ENCODE measurements at regions not wholly inside any gene's neighbourhood (a gene's known extent, or its start where the extent isn't known, plus 50 kb on each side); places are given as distances from the start of the nearest gene placed in this dataset.
A peak's percentile ranks its signal among the peaks of the same experiment; 100 is the strongest.

GRCh38 chr7:69217516-69218350 is 380.5 kb upstream of the AUTS2 start:
- Mint-ChIP-seq H3K4me1 (ENCODE audit: low read depth, unreplicated experiment) (no peaks in the 10 kb centered on the region), H3K4me3 (ENCODE audit: unreplicated experiment) (no peak overlapping the region), H3K9me3 (ENCODE audit: unreplicated experiment) (peaks cover 8% of the 10 kb centered on the region), H3K36me3 (ENCODE audit: low read depth, unreplicated experiment) (no peaks in the 10 kb centered on the region), H3K27ac (ENCODE audit: unreplicated experiment) (no peak overlapping the region), H3K27me3 (ENCODE audit: low read depth, unreplicated experiment) (no peaks in the 10 kb centered on the region)
- Histone ChIP-seq H3K9ac (ENCODE audit: low read length) (no peak overlapping the region), H3K79me2 (ENCODE audit: insufficient read depth, low read length) (no peaks in the 10 kb centered on the region), H3K27ac (ENCODE audit: low read depth, low read length) (no peak overlapping the region), H4K20me1 (ENCODE audit: insufficient read depth, low read length) (no peaks in the 10 kb centered on the region), H3K4me1 (ENCODE audit: insufficient read depth, low read length) (no peaks in the 10 kb centered on the region), H3K4me3 (ENCODE audit: insufficient read depth, low read depth, low read length) (no peak overlapping the region), H3K9me3 (ENCODE audit: insufficient read depth, low read depth, low read length) (no peaks in the 10 kb centered on the region), H3K4me2 (ENCODE audit: low read length) (no peak overlapping the region), H3K36me3 (ENCODE audit: insufficient read depth, low read length) (no peaks in the 10 kb centered on the region), H3K27me3 (ENCODE audit: insufficient read depth, low read length) (no peaks in the 10 kb centered on the region), H2AFZ (ENCODE audit: low read depth, low read length) (no peak overlapping the region)
- FAIRE-seq, result peak; percentile 17
- no peak for DNase-seq (ENCODE audit: low read depth)
- TF ChIP-seq EZH2 (IDR thresholded peaks at IDR 0.05; ENCODE audit: insufficient read depth, low read length), result no peak
- TF ChIP-seq, protein P1, sequence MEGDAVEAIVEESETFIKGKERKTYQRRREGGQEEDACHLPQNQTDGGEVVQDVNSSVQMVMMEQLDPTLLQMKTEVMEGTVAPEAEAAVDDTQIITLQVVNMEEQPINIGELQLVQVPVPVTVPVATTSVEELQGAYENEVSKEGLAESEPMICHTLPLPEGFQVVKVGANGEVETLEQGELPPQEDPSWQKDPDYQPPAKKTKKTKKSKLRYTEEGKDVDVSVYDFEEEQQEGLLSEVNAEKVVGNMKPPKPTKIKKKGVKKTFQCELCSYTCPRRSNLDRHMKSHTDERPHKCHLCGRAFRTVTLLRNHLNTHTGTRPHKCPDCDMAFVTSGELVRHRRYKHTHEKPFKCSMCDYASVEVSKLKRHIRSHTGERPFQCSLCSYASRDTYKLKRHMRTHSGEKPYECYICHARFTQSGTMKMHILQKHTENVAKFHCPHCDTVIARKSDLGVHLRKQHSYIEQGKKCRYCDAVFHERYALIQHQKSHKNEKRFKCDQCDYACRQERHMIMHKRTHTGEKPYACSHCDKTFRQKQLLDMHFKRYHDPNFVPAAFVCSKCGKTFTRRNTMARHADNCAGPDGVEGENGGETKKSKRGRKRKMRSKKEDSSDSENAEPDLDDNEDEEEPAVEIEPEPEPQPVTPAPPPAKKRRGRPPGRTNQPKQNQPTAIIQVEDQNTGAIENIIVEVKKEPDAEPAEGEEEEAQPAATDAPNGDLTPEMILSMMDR (IDR thresholded peaks at IDR 0.05; ENCODE audit: insufficient read depth, low read depth, low read length), result no peak

DNA sequence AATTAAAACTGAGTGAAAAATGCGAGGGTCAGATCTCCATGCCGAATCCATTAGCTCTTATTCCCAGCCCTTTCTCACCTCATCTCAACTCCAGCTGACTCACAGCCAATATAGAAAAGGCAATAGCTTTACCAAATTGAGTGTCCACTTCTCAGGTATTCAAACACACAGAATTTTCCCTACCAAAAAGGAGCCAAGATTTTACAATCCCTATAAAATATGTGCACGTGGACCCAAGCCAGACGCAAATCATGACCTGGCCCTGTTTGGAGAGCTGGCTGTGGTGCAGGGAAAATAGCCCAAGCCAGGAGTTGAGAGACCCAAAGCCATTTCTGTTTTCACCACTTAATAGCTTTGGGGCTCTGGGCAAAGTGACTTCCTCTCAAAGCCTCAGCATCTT is 379.7 kb upstream of the AUTS2 start:
- no peak overlapping the region for H3K9ac ChIP-seq (ENCODE audit: low read length)
- Mint-ChIP-seq H3K9me3 (ENCODE audit: unreplicated experiment) (peaks cover 11% of the 10 kb centered on the region), H3K36me3 (ENCODE audit: low read depth, unreplicated experiment) (no peaks in the 10 kb centered on the region), H3K4me1 (ENCODE audit: low read depth, unreplicated experiment) (no peaks in the 10 kb centered on the region), H3K27me3 (ENCODE audit: low read depth, unreplicated experiment) (no peaks in the 10 kb centered on the region), H3K27ac (ENCODE audit: unreplicated experiment) (no peak overlapping the region), H3K4me3 (ENCODE audit: unreplicated experiment) (no peak overlapping the region)
- no peaks in the 10 kb centered on the region for H3K79me2 ChIP-seq (ENCODE audit: insufficient read depth, low read length)
- no peaks in the 10 kb centered on the region for H3K27me3 ChIP-seq (ENCODE audit: insufficient read depth, low read length)
- H3K9me3 ChIP-seq (ENCODE audit: insufficient read depth, low read depth, low read length), result no peaks in the 10 kb centered on the region
- no peaks in the 10 kb centered on the region for H3K36me3 ChIP-seq (ENCODE audit: insufficient read depth, low read length)
- no peak overlapping the region for H3K27ac ChIP-seq (ENCODE audit: low read depth, low read length)
- H2AFZ ChIP-seq (ENCODE audit: low read depth, low read length), result no peak overlapping the region
- no peaks in the 10 kb centered on the region for H4K20me1 ChIP-seq (ENCODE audit: insufficient read depth, low read length)
- peak; percentile 52 for FAIRE-seq
- DNase-seq (ENCODE audit: low read depth), result no peak
- H3K4me1 ChIP-seq (ENCODE audit: insufficient read depth, low read length), result no peaks in the 10 kb centered on the region
- no peak overlapping the region for H3K4me2 ChIP-seq (ENCODE audit: low read length)
- no peak overlapping the region for H3K4me3 ChIP-seq (ENCODE audit: insufficient read depth, low read depth, low read length)
- TF ChIP-seq, protein P1 (IDR thresholded peaks at IDR 0.05; ENCODE audit: insufficient read depth, low read depth, low read length), result no peak
- no peak for TF ChIP-seq EZH2 (IDR thresholded peaks at IDR 0.05; ENCODE audit: insufficient read depth, low read length)

DNA sequence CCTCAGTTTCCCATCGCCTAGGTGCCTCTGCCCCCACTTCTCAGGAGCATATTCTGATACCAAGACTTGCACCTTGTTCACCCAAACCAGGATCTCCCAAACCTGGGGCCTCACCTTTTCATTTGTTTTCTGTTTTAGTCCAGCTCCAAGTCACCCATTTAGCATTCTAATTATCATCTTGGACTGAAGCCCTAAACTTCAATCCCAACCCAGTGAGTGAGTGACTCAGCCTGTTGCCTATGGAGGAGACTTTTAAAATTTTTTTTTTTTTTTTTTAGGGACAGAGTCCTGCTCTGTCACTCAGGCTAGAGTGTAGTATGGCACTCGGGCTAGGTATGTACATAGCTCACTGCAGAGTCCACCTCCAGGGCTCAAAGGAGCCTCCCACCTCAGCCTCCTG is 378.9 kb upstream of the AUTS2 start:
- FAIRE-seq (no peak), DNase-seq (ENCODE audit: low read depth) (no peak)
- TF ChIP-seq EZH2 (IDR thresholded peaks at IDR 0.05; ENCODE audit: insufficient read depth, low read length), result no peak
- TF ChIP-seq, protein P1 (IDR thresholded peaks at IDR 0.05; ENCODE audit: insufficient read depth, low read depth, low read length), result no peak
- Histone ChIP-seq H3K4me2 (ENCODE audit: low read length) (no peak overlapping the region), H3K9me3 (ENCODE audit: insufficient read depth, low read depth, low read length) (no peaks in the 10 kb centered on the region), H3K27me3 (ENCODE audit: insufficient read depth, low read length) (no peaks in the 10 kb centered on the region), H3K79me2 (ENCODE audit: insufficient read depth, low read length) (no peaks in the 10 kb centered on the region), H3K36me3 (ENCODE audit: insufficient read depth, low read length) (no peaks in the 10 kb centered on the region), H3K4me1 (ENCODE audit: insufficient read depth, low read length) (no peaks in the 10 kb centered on the region), H3K27ac (ENCODE audit: low read depth, low read length) (no peak overlapping the region), H4K20me1 (ENCODE audit: insufficient read depth, low read length) (no peaks in the 10 kb centered on the region), H3K9ac (ENCODE audit: low read length) (no peak overlapping the region), H2AFZ (ENCODE audit: low read depth, low read length) (no peak overlapping the region), H3K4me3 (ENCODE audit: insufficient read depth, low read depth, low read length) (no peak overlapping the region)
- no peaks in the 10 kb centered on the region for H3K27me3 Mint-ChIP-seq (ENCODE audit: low read depth, unreplicated experiment)
- no peak overlapping the region for H3K4me3 Mint-ChIP-seq (ENCODE audit: unreplicated experiment)
- no peak overlapping the region for H3K27ac Mint-ChIP-seq (ENCODE audit: unreplicated experiment)
- no peaks in the 10 kb centered on the region for H3K36me3 Mint-ChIP-seq (ENCODE audit: low read depth, unreplicated experiment)
- H3K4me1 Mint-ChIP-seq (ENCODE audit: low read depth, unreplicated experiment), result no peaks in the 10 kb centered on the region
- peaks cover 8% of the 10 kb centered on the region for H3K9me3 Mint-ChIP-seq (ENCODE audit: unreplicated experiment)

All from astrocyte (in vitro differentiated cells and primary cell).